Sigmoid colon (tissue), 4 donors: ENCODE measurements at regions not wholly inside any gene's neighbourhood (a gene's known extent, or its start where the extent isn't known, plus 50 kb on each side); places are given as distances from the start of the nearest gene placed in this dataset.

Source experiments
- CTCF ChIP-seq, 4 experiments: fragments of 450-650 bp in 3 of 4; fragments of 200-600 bp in 1 of 4; IDR thresholded peaks; one replicate each; pipeline ENCODE4 v1.5.1; 2016 to 2019; ENCODE audit warnings: antibody characterized with exemption in 4 of 4, mild to moderate bottlenecking in 3 of 4, moderate library complexity in 2 of 4
- EP300 ChIP-seq, 4 donors: sonication (generic); formaldehyde crosslinking; IDR thresholded peaks; one replicate each; pipeline ENCODE4 v1.6.1; 2017; ENCODE audit warnings: antibody characterized with exemption in 4 of 4

- TF ChIP-seq EP300 (IDR thresholded peaks at IDR 0.05), result no peak
- no peak for TF ChIP-seq CTCF (IDR thresholded peaks at IDR 0.05)
Measured at GRCh38 chr2:215619989-215620388, 184.1 kb upstream of the FN1 start.
